Muscle of leg (tissue), 3 donors: ENCODE measurements at regions not wholly inside any gene's neighbourhood (a gene's known extent, or its start where the extent isn't known, plus 50 kb on each side); places are given as distances from the start of the nearest gene placed in this dataset.
"Not testable (repeated sequence)": the region's sequence is repeated elsewhere in the genome, so short reads cannot be mapped to it uniquely, and the experiment has no call there.

Source experiments
- DNase-seq: peaks from one replicate; pipeline ENCODE4 v3.0.0; 2013
- H3K27ac ChIP-seq: one replicate; pipeline ENCODE4 v1.5.1; 2013; ENCODE audit warnings: mild to moderate bottlenecking, low read length, control low read depth
- H3K27me3 ChIP-seq: one replicate; pipeline ENCODE4 v1.6.1; 2013; ENCODE audit warnings: low read length; ENCODE audit not compliant: control insufficient read depth, insufficient read depth
- H3K36me3 ChIP-seq: one replicate; pipeline ENCODE4 v1.6.1; 2013; ENCODE audit warnings: low read length; ENCODE audit not compliant: control insufficient read depth, insufficient read depth
- H3K4me1 ChIP-seq: one replicate; pipeline ENCODE4 v1.6.1; 2013; ENCODE audit warnings: low read length; ENCODE audit not compliant: control insufficient read depth, insufficient read depth
- H3K4me3 ChIP-seq: one replicate; pipeline ENCODE4 v1.5.1; 2013; ENCODE audit warnings: low read length, control low read depth
- H3K9me3 ChIP-seq: replicated peaks from 2 replicates; pipeline ENCODE4 v1.6.1; 2013; ENCODE audit warnings: low read depth, low read length; ENCODE audit not compliant: control insufficient read depth
- WGBS: methylation state at CpG from one replicate; pipeline ENCODE4 v1.1.5; 2013; ENCODE audit warnings: missing lambda C conversion rate; ENCODE audit not compliant: insufficient coverage; 5-methylcytosine and 5-hydroxymethylcytosine counted together

DNA sequence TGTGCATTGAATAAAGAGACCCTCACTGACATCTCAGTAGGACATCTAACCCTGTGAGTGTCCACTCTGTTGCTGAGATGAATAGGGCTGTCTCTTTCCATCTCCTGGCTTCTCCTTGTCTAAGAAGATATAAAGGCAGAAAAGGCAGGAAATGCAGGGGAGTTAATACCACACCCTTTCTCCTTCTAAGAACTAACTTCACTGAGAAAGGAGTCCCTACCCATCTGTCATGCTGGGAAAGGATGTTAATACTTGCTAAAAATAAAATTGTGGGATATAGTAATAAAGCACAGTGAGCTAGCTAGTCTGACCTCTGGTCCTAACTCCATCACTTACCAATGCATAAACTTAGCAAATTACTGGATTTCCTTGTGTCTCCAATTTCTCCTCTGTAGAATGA is 213.9 kb upstream of the FIGN start:
- Histone ChIP-seq H3K36me3 (no peaks in the 10 kb centered on the region), H3K9me3 (no peaks in the 10 kb centered on the region), H3K27me3 (no peaks in the 10 kb centered on the region), H3K4me1 (no peaks in the 10 kb centered on the region), H3K27ac (no peak overlapping the region), H3K4me3 (no peak overlapping the region)
- no peak for DNase-seq

DNA sequence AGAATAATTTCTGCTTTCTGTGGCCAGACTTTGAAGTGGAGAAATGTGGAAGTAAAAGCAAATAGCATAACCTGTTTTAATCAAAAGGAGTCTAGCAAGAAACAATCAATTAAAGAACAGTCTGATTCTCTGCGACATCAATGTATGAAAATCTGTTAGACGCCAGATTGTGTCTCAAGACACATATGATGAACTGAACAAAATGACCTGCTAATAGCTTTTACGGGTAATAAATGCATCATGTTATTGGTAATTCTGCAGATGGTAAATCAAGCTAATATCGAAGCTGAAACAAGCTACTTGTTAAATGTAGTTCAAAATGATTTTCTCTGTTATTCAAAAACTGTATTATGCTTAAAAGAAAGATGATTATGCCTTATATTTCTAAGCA is 208.5 kb upstream of the FIGN start:
- Histone ChIP-seq H3K36me3 (no peaks in the 10 kb centered on the region), H3K4me1 (no peaks in the 10 kb centered on the region), H3K9me3 (no peaks in the 10 kb centered on the region), H3K27me3 (no peaks in the 10 kb centered on the region), H3K27ac (no peak overlapping the region), H3K4me3 (no peak overlapping the region)
- no peak for DNase-seq
- WGBS, result no CpG with 5 or more reads among the region's 4 CpGs

DNA sequence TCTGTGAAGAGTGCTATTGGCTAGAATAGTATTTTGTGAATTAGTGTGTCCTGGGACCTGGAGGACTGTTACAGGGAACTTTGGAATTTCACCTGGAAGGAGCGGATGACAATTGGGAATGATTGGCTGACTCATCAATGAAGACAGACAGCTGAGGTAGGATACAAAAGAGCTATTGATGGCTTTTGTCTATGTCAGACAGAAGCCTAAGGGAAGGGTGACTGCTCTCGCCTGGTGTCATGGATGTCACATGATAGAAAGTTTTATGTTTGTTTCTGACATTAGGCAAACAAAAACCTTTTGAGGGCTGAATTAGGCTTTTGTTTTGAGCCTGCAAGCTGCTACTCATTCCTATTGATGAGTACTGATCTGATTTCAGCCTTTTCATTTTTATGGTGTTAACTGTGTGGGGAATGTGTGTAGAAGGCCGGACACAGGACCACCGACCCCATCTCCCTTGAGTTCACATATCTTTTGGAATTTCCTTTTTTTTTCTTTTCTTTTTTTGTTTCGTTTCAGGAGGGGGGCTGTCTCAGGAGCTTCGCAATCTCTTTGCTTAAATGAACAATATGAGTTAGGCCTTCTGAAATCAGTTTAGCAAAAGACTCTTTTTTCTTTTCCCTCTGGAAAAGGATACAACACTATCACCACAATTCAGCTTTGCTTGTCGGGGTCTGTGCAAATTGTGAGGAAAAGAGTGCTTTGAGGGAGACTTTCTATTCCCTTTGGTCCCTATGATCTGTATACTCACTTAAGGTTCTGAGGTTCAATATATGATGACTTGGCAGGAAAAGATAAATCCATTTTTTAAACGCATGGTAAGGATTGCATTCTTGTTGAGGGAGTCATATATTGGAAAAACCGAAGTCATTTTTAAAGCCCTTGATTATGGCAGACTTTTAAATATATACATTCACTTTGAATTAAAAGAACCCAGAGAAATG is 207.9 kb upstream of the FIGN start:
- Histone ChIP-seq H3K4me3 (no peak overlapping the region), H3K27ac (no peak overlapping the region), H3K9me3 (no peaks in the 10 kb centered on the region), H3K36me3 (no peaks in the 10 kb centered on the region), H3K27me3 (no peaks in the 10 kb centered on the region), H3K4me1 (no peaks in the 10 kb centered on the region)
- WGBS, result 82% methylated on average over 2 of the region's 9 CpGs
- no peak for DNase-seq

DNA sequence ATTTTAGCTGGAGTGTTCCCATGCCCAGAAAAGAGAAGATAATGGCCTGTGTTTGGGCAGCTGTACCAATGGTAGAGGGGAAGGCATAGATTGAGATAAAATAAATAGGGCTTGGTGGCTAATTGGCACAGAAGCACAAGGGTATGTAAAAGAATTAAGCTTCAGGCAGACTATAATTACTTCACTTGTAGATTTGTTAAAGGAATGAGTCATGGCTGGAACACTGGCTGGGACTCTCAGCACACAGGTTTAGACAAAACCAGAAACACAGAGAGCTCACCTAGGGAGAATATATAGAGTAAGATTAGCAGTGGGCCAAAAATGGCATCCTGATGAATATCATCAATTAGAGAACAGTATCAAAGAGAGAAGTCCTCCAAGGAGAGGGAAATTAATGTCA is 198.3 kb upstream of the FIGN start:
- Histone ChIP-seq H3K4me1 (no peaks in the 10 kb centered on the region), H3K9me3 (no peaks in the 10 kb centered on the region), H3K36me3 (no peaks in the 10 kb centered on the region), H3K4me3 (no peak overlapping the region), H3K27ac (no peak overlapping the region), H3K27me3 (no peaks in the 10 kb centered on the region)
- no peak for DNase-seq

DNA sequence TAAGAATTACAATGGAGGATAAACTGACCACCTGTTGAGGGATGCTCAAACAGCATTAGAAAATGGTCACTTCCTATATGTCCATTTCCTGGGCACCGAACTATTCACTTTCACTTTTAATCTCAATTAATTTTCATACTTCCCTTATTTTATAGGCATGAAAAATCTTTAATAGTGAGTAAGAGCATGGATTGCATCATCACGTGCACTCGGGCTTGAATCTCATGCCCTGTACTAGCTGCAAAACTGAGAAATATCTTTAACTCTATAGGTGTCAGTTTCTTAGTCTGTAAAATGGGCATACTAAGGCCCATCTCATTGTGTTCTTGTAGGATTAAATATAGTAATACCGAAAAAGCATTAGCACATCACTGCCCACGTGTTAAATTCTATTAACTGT is 183.9 kb upstream of the FIGN start:
- WGBS, result no CpG with 5 or more reads among the region's 5 CpGs
- Histone ChIP-seq H3K9me3 (no peaks in the 10 kb centered on the region), H3K27ac (no peak overlapping the region), H3K4me3 (no peak overlapping the region), H3K4me1 (no peaks in the 10 kb centered on the region), H3K36me3 (no peaks in the 10 kb centered on the region), H3K27me3 (no peaks in the 10 kb centered on the region)
- DNase-seq, result no peak

DNA sequence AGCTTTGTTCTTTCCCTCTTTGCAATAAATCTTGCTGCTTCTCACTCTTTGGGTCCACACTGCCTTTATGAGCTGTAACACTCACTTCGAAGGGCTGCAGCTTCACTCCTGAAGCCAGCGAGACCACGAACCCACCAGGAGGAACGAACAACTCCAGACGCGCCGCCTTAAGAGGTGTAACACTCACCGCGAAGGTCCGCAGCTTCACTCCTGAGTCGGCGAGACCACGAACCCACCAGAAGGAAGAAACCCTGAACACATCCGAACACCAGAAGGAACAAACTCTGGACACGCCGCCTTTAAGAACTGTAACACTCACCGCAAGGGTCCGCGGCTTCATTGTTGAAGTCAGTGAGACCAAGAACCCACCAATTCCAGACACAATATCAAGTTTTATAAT is 178.7 kb upstream of the FIGN start:
- not testable (repeated sequence) for H3K9me3 ChIP-seq, H3K27me3 ChIP-seq, H3K4me3 ChIP-seq, H3K36me3 ChIP-seq, H3K4me1 ChIP-seq, DNase-seq, H3K27ac ChIP-seq
- WGBS, result 91% methylated on average over 13 of the region's 19 CpGs

DNA sequence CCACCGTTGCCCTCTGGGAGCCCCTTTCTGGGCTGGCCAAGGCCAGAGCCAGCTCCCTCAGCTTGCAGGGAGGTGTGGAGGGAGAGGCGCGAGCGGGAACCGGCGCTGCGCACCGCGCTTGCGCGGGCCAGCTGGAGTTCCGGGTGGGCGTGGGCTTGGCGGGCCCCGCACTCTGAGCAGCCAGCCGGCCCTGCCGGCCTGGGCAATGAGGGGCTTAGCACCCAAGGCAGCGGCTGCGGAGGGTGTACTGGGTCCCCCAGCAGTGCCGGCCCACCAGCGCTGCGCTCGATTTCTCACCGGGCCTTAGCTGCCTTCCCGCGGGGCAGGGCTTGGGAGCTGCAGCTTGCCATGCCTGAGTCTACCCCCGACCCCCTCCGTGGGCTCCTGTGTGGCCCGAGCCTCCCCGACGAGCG is 177.7 kb upstream of the FIGN start:
- not testable (repeated sequence) for H3K9me3 ChIP-seq, H3K36me3 ChIP-seq, H3K27me3 ChIP-seq, H3K4me1 ChIP-seq, DNase-seq, H3K4me3 ChIP-seq, H3K27ac ChIP-seq
- WGBS, result 78% methylated on average over 25 of the region's 32 CpGs

DNA sequence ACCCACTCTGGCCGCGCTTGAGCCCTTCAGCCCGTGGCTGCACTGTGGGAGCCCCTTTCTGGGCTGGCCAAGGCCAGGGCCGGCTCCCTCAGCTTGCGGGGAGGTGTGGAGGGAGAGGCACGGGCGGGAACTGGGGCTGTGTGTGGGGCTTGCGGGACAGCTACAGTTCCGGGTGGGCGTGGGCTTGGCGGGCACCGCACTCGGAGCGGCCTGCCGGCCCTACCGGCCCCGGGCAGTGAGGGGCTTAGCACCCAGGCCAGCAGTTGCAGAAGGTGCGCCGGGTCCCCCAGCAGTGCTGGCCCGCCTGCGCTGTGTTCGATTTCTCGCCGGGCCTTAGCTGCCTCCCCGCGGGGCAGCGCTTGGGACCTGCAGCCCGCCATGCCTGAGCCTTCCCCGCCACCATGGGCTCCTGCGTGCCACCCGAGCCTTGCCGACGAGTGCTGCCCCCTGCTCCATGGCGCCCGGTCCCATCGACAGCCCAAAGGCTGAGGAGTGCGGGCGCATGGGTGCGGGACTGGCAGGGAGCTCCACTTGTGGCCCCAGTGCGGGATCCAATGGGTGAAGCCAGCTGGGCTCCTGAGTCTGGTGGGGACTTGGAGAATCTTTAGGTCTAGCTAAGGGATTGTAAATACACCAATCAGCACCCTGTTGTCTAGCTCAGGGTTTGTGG is 173.7 kb upstream of the FIGN start:
- Histone ChIP-seq H3K4me1 (no peaks in the 10 kb centered on the region), H3K36me3 (no peaks in the 10 kb centered on the region), H3K27me3 (no peaks in the 10 kb centered on the region), H3K27ac (no peak overlapping the region), H3K4me3 (no peak overlapping the region), H3K9me3 (no peaks in the 10 kb centered on the region)
- no peak for DNase-seq
- WGBS, result 94% methylated on average over 39 of the region's 40 CpGs

DNA sequence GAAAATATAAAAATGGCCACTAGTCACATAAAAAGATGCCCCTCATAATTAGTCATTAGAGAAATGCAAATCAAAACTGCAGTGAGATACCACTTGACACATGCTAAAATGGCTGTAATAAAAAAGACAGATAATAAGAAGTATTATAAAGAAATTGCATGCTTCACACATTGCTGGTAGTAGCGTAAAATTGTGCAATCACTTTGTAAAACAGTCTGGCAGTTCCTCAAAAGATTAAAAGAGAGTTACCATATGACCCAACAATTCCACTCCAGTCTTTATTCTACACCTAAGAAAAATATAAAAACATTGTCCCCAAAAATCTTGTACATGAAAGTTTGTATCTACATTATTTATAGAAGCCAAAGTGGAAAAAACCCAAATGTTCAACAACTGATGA is 170.6 kb upstream of the FIGN start:
- H3K27me3 ChIP-seq, result no peaks in the 10 kb centered on the region
- WGBS, result no CpG with 5 or more reads among the region's 1 CpG
- H3K36me3 ChIP-seq, result no peaks in the 10 kb centered on the region
- H3K4me3 ChIP-seq, result no peak overlapping the region
- no peak overlapping the region for H3K27ac ChIP-seq
- no peaks in the 10 kb centered on the region for H3K9me3 ChIP-seq
- DNase-seq, result no peak
- no peaks in the 10 kb centered on the region for H3K4me1 ChIP-seq

DNA sequence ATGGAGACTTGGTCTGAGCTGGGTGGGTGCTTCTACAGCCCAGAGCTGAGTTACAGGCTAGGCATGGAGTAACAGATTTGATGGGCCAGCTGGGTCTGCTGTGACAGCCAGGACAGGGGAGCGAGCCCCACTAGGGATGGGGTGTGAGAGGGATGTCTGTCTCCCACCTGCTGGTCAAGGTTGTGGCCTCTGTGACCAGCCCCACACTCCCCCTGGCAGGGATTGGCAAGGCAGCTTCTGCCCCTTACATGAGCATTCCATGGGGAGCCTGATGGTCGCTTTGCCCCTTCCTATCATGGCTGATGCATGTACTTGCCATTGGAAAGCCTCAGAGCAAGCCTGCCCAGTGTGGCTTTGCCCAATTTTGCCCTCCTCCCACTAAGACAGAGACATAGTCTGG is 162.0 kb upstream of the FIGN start:
- H3K27ac ChIP-seq, result no peak overlapping the region
- WGBS, result 79% methylated on average over 2 of the region's 2 CpGs
- H3K4me1 ChIP-seq, result no peaks in the 10 kb centered on the region
- H3K36me3 ChIP-seq, result no peaks in the 10 kb centered on the region
- H3K9me3 ChIP-seq, result no peaks in the 10 kb centered on the region
- H3K27me3 ChIP-seq, result no peaks in the 10 kb centered on the region
- no peak overlapping the region for H3K4me3 ChIP-seq
- no peak for DNase-seq
